Rectal smooth muscle tissue (tissue), 1 donor: ENCODE measurements at regions not wholly inside any gene's neighbourhood (a gene's known extent, or its start where the extent isn't known, plus 50 kb on each side); places are given as distances from the start of the nearest gene placed in this dataset.

Experiments
- H3K27ac ChIP-seq: one replicate; pipeline ENCODE4 v1.7.0; 2013; ENCODE audit warnings: low read depth, low read length, inconsistent platforms
- H3K27me3 ChIP-seq: one replicate; pipeline ENCODE4 v1.7.0; 2013; ENCODE audit warnings: low read length; ENCODE audit not compliant: control insufficient read depth, insufficient read depth
- H3K36me3 ChIP-seq: one replicate; pipeline ENCODE4 v1.7.0; 2013; ENCODE audit warnings: low read length; ENCODE audit not compliant: control insufficient read depth, insufficient read depth
- H3K4me1 ChIP-seq: one replicate; pipeline ENCODE4 v1.7.0; 2013; ENCODE audit warnings: low read length; ENCODE audit not compliant: control insufficient read depth, insufficient read depth
- H3K4me3 ChIP-seq: one replicate; pipeline ENCODE4 v1.7.0; 2013; ENCODE audit warnings: low read length
- H3K9ac ChIP-seq: one replicate; pipeline ENCODE4 v1.7.0; 2013; ENCODE audit warnings: low read length

- H3K36me3 ChIP-seq: no peaks in the 10 kb centered on the region
- H3K27me3 ChIP-seq: no peaks in the 10 kb centered on the region
- H3K4me1 ChIP-seq: no peaks in the 10 kb centered on the region
- H3K27ac ChIP-seq: no peak overlapping the region
- no peak overlapping the region for H3K9ac ChIP-seq
- H3K4me3 ChIP-seq: no peak overlapping the region
Measured at GRCh38 chr4:81922313-81922712, 450.6 kb upstream of the RASGEF1B start.

GRCh38 chr4:81921751-81922159 is 450.0 kb upstream of the RASGEF1B start:
- Histone ChIP-seq H3K4me1 (no peaks in the 10 kb centered on the region), H3K27ac (no peak overlapping the region), H3K4me3 (no peak overlapping the region), H3K27me3 (no peaks in the 10 kb centered on the region), H3K9ac (no peak overlapping the region), H3K36me3 (no peaks in the 10 kb centered on the region)

- no peaks in the 10 kb centered on the region for H3K27me3 ChIP-seq
- no peak overlapping the region for H3K27ac ChIP-seq
- no peaks in the 10 kb centered on the region for H3K36me3 ChIP-seq
- H3K9ac ChIP-seq: no peak overlapping the region
- no peaks in the 10 kb centered on the region for H3K4me1 ChIP-seq
- no peak overlapping the region for H3K4me3 ChIP-seq
Measured at GRCh38 chr4:81919810-81920209, 448.1 kb upstream of the RASGEF1B start.

- H3K9ac ChIP-seq: no peak overlapping the region
- no peaks in the 10 kb centered on the region for H3K4me1 ChIP-seq
- H3K27me3 ChIP-seq: no peaks in the 10 kb centered on the region
- H3K27ac ChIP-seq: no peak overlapping the region
- H3K4me3 ChIP-seq: no peak overlapping the region
- no peaks in the 10 kb centered on the region for H3K36me3 ChIP-seq
Measured at GRCh38 chr4:81919223-81919622, 447.5 kb upstream of the RASGEF1B start.

GRCh38 chr4:81915430-81915829 is 443.7 kb upstream of the RASGEF1B start:
- no peaks in the 10 kb centered on the region for H3K27me3 ChIP-seq
- H3K27ac ChIP-seq: no peak overlapping the region
- H3K36me3 ChIP-seq: no peaks in the 10 kb centered on the region
- H3K4me3 ChIP-seq: no peak overlapping the region
- H3K9ac ChIP-seq: no peak overlapping the region
- H3K4me1 ChIP-seq: no peaks in the 10 kb centered on the region

- no peaks in the 10 kb centered on the region for H3K27me3 ChIP-seq
Measured at GRCh38 chr4:81914623-81915022, 442.9 kb upstream of the RASGEF1B start.

GRCh38 chr4:81913427-81913879 is 441.7 kb upstream of the RASGEF1B start:
- H3K27ac ChIP-seq: no peak overlapping the region
- no peaks in the 10 kb centered on the region for H3K36me3 ChIP-seq
- H3K4me3 ChIP-seq: no peak overlapping the region
- no peaks in the 10 kb centered on the region for H3K4me1 ChIP-seq
- H3K27me3 ChIP-seq: no peaks in the 10 kb centered on the region
- H3K9ac ChIP-seq: no peak overlapping the region

More at GRCh38 chr4:81914623-81915022, 442.9 kb upstream of the RASGEF1B start:
- H3K27ac ChIP-seq: no peak overlapping the region
- no peaks in the 10 kb centered on the region for H3K4me1 ChIP-seq
- H3K9ac ChIP-seq: no peak overlapping the region
- no peaks in the 10 kb centered on the region for H3K36me3 ChIP-seq
- H3K4me3 ChIP-seq: no peak overlapping the region

- no peak overlapping the region for H3K9ac ChIP-seq
- H3K27me3 ChIP-seq: no peaks in the 10 kb centered on the region
- no peaks in the 10 kb centered on the region for H3K36me3 ChIP-seq
- H3K4me1 ChIP-seq: no peaks in the 10 kb centered on the region
- H3K27ac ChIP-seq: no peak overlapping the region
- no peak overlapping the region for H3K4me3 ChIP-seq
Measured at GRCh38 chr4:81912376-81913030, 440.8 kb upstream of the RASGEF1B start.

- Histone ChIP-seq H3K4me1 (no peaks in the 10 kb centered on the region), H3K4me3 (no peak overlapping the region), H3K27ac (no peak overlapping the region), H3K27me3 (no peaks in the 10 kb centered on the region), H3K36me3 (no peaks in the 10 kb centered on the region), H3K9ac (no peak overlapping the region)
Measured at GRCh38 chr4:81906905-81907304, 435.2 kb upstream of the RASGEF1B start.

GRCh38 chr4:81905971-81906370 is 434.3 kb upstream of the RASGEF1B start:
- H3K27ac ChIP-seq: no peak overlapping the region

GRCh38 chr4:81904121-81904520 is 432.4 kb upstream of the RASGEF1B start:
- Histone ChIP-seq H3K27me3 (no peaks in the 10 kb centered on the region), H3K36me3 (no peaks in the 10 kb centered on the region), H3K9ac (no peak overlapping the region), H3K4me1 (no peaks in the 10 kb centered on the region), H3K27ac (no peak overlapping the region), H3K4me3 (no peak overlapping the region)

More at GRCh38 chr4:81905971-81906370, 434.3 kb upstream of the RASGEF1B start:
- no peak overlapping the region for H3K9ac ChIP-seq
- no peaks in the 10 kb centered on the region for H3K4me1 ChIP-seq
- no peaks in the 10 kb centered on the region for H3K27me3 ChIP-seq
- no peaks in the 10 kb centered on the region for H3K36me3 ChIP-seq
- no peak overlapping the region for H3K4me3 ChIP-seq

- Histone ChIP-seq H3K4me3 (no peak overlapping the region), H3K9ac (no peak overlapping the region), H3K27me3 (no peaks in the 10 kb centered on the region), H3K4me1 (no peaks in the 10 kb centered on the region), H3K36me3 (no peaks in the 10 kb centered on the region), H3K27ac (no peak overlapping the region)
Measured at GRCh38 chr4:81903212-81903611, 431.5 kb upstream of the RASGEF1B start.

- Histone ChIP-seq H3K36me3 (no peaks in the 10 kb centered on the region), H3K4me3 (no peak overlapping the region), H3K9ac (no peak overlapping the region), H3K27ac (no peak overlapping the region), H3K27me3 (no peaks in the 10 kb centered on the region), H3K4me1 (no peaks in the 10 kb centered on the region)
Measured at GRCh38 chr4:81898862-81899504, 427.3 kb upstream of the RASGEF1B start.
